A549 (cell line): ENCODE measurements at regions not wholly inside any gene's neighbourhood (a gene's known extent, or its start where the extent isn't known, plus 50 kb on each side); places are given as distances from the start of the nearest gene placed in this dataset.

Experiments used
- CTCF ChIP-seq: fragments of >200 bp; sonication (Bioruptor Twin); formaldehyde crosslinking; IDR thresholded peaks from 3 replicates; pipeline ENCODE4 v1.5.1; 2016
- ELK1 ChIP-seq: fragments of 150-350 bp; IDR thresholded peaks from 2 replicates; pipeline ENCODE4 v1.6.1; 2014; ENCODE audit warnings: low read depth, mild to moderate bottlenecking, low read length
- JUN ChIP-seq, 2 experiments: fragments of >200 bp; sonication (Bioruptor Twin); formaldehyde crosslinking; IDR thresholded peaks; 2 replicates in 1 of 2; 3 replicates in 1 of 2; pipeline ENCODE4 v1.6.1; 2016 to 2017
- POLR2A ChIP-seq: IDR thresholded peaks from 2 replicates; pipeline ENCODE4 v1.6.1; 2012; ENCODE audit warnings: mild to moderate bottlenecking, low read length

- TF ChIP-seq CTCF (no peak), JUN (IDR thresholded peaks at IDR 0.05) (no peak), ELK1 (no peak), POLR2A (no peak)
These were observed 194.7 kb downstream of the FGFR2 start for GRCh38 chr10:121403527-121403926.
